ENCODE measurements at regions not wholly inside any gene's neighbourhood (a gene's known extent, or its start where the extent isn't known, plus 50 kb on each side); places are given as distances from the start of the nearest gene placed in this dataset.
"Not testable (repeated sequence)": the region's sequence is repeated elsewhere in the genome, so short reads cannot be mapped to it uniquely, and the experiment has no call there.

GRCh38 chr1:60916906-60917305, 165.5 kb upstream of the NFIA start:
- no peak for DNase-seq (ENCODE audit: low read depth in 3 of 3)

GRCh38 chr1:60916199-60916598, 166.2 kb upstream of the NFIA start:
- no peak for DNase-seq (ENCODE audit: low read depth in 3 of 3)

- no peak for DNase-seq (ENCODE audit: low read depth in 3 of 3)
Measured at GRCh38 chr1:60915441-60915840, 166.9 kb upstream of the NFIA start.

- no peak for DNase-seq (ENCODE audit: low read depth in 3 of 3)
Measured at GRCh38 chr1:60914982-60915381, 167.4 kb upstream of the NFIA start.

DNA sequence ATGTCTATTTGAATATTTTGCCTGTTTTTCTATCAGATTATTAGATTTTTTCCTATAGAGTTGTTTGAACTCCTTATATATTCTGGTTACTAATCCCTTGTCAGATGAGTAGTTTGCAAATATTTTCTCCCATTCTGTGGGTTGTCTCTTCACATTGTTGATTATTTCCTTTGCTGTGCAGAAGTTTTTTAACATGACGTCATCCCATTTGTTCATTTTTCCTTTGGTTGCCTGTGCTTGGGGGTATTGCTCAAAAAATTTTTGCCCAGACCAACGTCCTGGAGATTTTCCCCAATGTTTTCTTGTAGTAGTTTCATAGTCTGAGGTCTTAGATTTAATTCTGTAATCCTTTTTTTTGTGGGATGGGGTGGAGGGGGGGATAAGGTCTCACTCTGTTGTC, 168.7 kb upstream of the NFIA start:
- DNase-seq (ENCODE audit: low read depth in 3 of 3), result not testable (repeated sequence)

GRCh38 chr1:60913039-60913438, 169.3 kb upstream of the NFIA start:
- no peak for DNase-seq (ENCODE audit: low read depth in 3 of 3)

- no peak for DNase-seq (ENCODE audit: low read depth in 3 of 3)
Measured at GRCh38 chr1:60911966-60912697, 170.2 kb upstream of the NFIA start.

GRCh38 chr1:60908159-60908558, 174.2 kb upstream of the NFIA start:
- DNase-seq (ENCODE audit: low read depth in 3 of 3), result no peak

DNA sequence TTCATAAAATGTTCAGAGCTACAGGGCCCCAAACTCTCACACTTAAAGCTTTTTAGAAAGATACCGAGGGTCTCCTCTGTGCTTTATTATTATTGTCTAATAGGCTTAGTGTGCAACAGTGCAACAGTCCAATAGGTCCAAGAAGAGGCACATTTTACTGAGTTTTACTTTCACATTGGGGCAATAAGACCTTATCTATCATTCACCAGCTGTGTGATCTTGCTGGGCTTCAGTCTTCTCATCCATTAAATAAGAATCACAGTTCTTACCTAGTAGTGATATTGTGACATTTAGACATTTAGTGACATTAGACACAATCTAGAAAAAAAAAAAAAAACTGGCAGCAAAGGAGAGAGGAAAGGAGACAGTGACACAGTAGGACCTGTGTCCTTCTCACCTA, 175.8 kb upstream of the NFIA start:
- DNase-seq (ENCODE audit: low read depth in 3 of 3), result no peak

DNA sequence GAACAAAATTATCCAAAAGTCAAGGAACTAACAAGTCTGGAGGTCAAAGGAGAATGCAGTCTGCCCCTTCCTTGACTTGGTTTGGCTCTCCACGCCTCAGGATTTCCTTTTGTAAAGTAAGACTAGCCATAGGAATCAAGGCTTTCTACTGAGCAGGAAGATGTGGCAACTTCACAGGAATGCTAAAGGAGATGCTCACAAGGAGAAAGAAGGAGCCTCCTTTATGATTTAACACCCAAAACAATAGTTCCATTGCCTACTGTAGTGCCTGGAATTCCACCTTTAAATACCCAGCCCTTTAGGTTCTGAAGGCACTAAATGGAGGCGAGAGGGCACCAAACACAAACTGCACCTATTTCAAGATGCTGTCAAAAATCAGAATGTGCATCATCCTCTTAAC, 176.3 kb upstream of the NFIA start:
- DNase-seq (ENCODE audit: low read depth in 3 of 3), result no peak

GRCh38 chr1:60904099-60904851, 178.1 kb upstream of the NFIA start:
- DNase-seq (ENCODE audit: low read depth in 3 of 3), result no peak

GRCh38 chr1:60903591-60903990, 178.8 kb upstream of the NFIA start:
- no peak for DNase-seq (ENCODE audit: low read depth in 3 of 3)

GRCh38 chr1:60899464-60899863, 182.9 kb upstream of the NFIA start:
- DNase-seq (ENCODE audit: low read depth in 3 of 3), result no peak

GRCh38 chr1:60898987-60899386, 183.4 kb upstream of the NFIA start:
- no peak for DNase-seq (ENCODE audit: low read depth in 3 of 3)

DNA sequence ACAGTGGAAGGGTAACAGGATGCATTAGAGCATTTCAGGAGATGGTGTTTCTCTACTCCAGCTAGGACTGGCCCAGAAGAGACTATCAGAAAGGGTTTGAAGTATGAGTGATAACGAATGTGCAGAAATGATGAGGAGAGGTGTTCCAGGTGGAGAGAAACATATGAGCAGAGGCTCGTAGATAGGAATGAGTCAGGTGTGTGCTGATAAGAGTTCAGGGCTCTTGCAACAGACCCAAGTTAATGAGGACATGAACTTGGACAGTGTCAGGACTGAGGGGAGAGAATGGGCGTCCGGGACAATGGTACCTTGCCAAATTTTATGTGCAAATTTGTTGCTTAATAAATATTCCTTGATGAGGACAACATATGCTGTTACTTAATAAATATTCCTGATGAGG, 183.9 kb upstream of the NFIA start:
- DNase-seq (ENCODE audit: low read depth in 3 of 3), result no peak

DNA sequence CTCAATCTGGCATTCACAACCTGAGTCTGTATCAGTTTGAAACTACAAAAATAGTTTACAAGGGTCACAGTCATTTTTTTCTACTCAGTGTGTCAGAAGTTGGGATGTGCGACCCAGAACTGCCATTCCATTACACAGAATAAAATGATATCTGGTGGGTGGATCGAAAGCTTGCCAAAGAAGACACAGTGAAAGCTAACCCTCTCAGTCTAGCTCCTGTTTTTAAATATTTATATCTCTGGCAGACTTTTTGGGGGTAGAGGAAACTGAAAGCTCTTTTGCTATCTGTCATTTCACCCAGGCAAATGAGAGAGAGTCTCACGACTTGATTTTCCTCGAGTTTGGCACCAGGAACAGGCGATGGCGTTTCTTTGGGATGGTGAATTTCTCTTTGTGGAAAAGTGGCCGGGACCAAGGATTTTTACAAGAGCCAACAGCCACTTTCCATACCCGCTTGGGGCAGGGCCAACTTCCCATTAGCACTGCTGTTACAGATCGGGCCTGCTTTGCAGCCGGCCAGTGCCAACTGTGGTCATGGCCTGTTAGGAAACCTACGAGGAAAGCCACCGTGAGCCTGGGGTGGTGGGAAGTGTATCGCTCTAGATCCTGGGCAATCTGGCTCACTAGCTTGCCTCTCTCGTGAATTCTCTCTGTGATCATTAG, 185.5 kb upstream of the NFIA start:
- DNase-seq (ENCODE audit: low read depth in 3 of 3), result no peak

- DNase-seq (ENCODE audit: low read depth in 3 of 3), result no peak
Measured at GRCh38 chr1:60895701-60896100, 186.7 kb upstream of the NFIA start.

DNA sequence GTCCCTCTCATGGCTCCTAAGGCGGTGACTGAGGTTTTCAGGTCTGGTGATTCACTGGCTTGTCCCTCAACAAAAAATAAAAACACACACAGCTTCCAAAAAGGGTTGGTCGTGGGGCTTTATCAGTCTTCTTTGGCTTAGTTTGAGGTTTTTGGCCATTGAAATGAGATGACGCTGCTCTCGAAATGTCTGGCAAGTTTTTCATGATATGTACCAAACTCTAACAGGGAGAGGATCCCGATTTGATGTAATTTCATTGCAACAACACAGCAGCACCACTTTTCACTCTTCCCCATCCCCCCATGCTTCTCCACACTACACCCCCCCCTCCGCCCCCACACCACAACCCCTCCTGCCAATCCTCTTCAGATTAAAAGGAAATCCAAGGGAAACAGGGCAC, 187.1 kb upstream of the NFIA start:
- no peak for DNase-seq (ENCODE audit: low read depth in 3 of 3)

GRCh38 chr1:60894741-60895140, 187.6 kb upstream of the NFIA start:
- DNase-seq (ENCODE audit: low read depth in 3 of 3), result no peak

- no peak for DNase-seq (ENCODE audit: low read depth in 3 of 3)
Measured at GRCh38 chr1:60894130-60894529, 188.2 kb upstream of the NFIA start.

- DNase-seq (ENCODE audit: low read depth in 3 of 3), result no peak
Measured at GRCh38 chr1:60893136-60893930, 189.0 kb upstream of the NFIA start.

GRCh38 chr1:60891765-60892164, 190.6 kb upstream of the NFIA start:
- DNase-seq (ENCODE audit: low read depth in 3 of 3), result no peak

Data from stimulated activated CD4-positive, alpha-beta T cell treated with anti-CD3 and anti-CD28 coated beads, TNF-alpha, amount 100 ng/mL, for 4 hours (primary cell).